Common myeloid progenitor, CD34-positive (primary cell): ENCODE measurements at regions not wholly inside any gene's neighbourhood (a gene's known extent, or its start where the extent isn't known, plus 50 kb on each side); places are given as distances from the start of the nearest gene placed in this dataset.

Source experiments
- CTCF ChIA-PET: fragments of 350-600 bp; sonication (Branson Sonifier 250); formaldehyde crosslinking; loops from one replicate; lab custom pipeline; 2021; ENCODE audit warnings: antibody characterized with exemption; lab: Charles Lee
- POLR2A ChIA-PET: fragments of 350-600 bp; sonication (Branson Sonifier 250); formaldehyde crosslinking; loops from one replicate; lab custom pipeline; 2021; ENCODE audit warnings: antibody characterized with exemption; lab: Charles Lee
- DNase-seq, 3 donors: peaks; one replicate each; pipeline versions ENCODE4 v3.0.0 to v3.0.0-alpha.2; 2013
- H3K27ac ChIP-seq, 2 experiments: 1 replicate in 1 of 2; 2 replicates in 1 of 2; pipeline ENCODE4 v1.7.0; 2013; ENCODE audit warnings: inconsistent platforms in 2 of 2, low read length in 2 of 2, mild to moderate bottlenecking in 2 of 2, low read depth in 1 of 2, moderate library complexity in 1 of 2; ENCODE audit not compliant: severe bottlenecking in 2 of 2, insufficient read depth in 1 of 2, poor library complexity in 1 of 2
- H3K27me3 ChIP-seq, 5 experiments: replicated peaks in 2 of 5; 1 replicate in 3 of 5; 2 replicates in 2 of 5; pipeline versions ENCODE4 v1.6.1 to v1.7.0; 2013; ENCODE audit warnings: low read length in 4 of 5, mild to moderate bottlenecking in 2 of 5, moderate library complexity in 2 of 5, inconsistent platforms in 1 of 5; ENCODE audit not compliant: insufficient read depth in 5 of 5, control insufficient read depth in 4 of 5
- H3K36me3 ChIP-seq, 4 experiments: 1 replicate in 2 of 4; 2 replicates in 2 of 4; pipeline versions ENCODE4 v1.6.1 to v1.7.0; 2013; ENCODE audit warnings: low read length in 3 of 4, control low read depth in 1 of 4, mild to moderate bottlenecking in 1 of 4; ENCODE audit not compliant: control insufficient read depth in 4 of 4, insufficient read depth in 4 of 4
- H3K4me1 ChIP-seq, 4 experiments: 1 replicate in 3 of 4; 2 replicates in 1 of 4; pipeline versions ENCODE4 v1.6.1 to v1.7.1; 2013; ENCODE audit warnings: low read length in 3 of 4, mild to moderate bottlenecking in 3 of 4, control low read depth in 1 of 4, inconsistent platforms in 1 of 4, moderate library complexity in 1 of 4; ENCODE audit not compliant: control insufficient read depth in 4 of 4, insufficient read depth in 4 of 4; ENCODE audit errors: control extremely low read depth in 1 of 4
- H3K4me3 ChIP-seq, 7 experiments: 1 replicate in 4 of 7; 2 replicates in 3 of 7; pipeline versions ENCODE4 v1.5.1 to v1.7.0; 2013; ENCODE audit warnings: mild to moderate bottlenecking in 7 of 7, low read length in 6 of 7, moderate library complexity in 6 of 7, inconsistent platforms in 2 of 7, low read depth in 2 of 7, control low read depth in 1 of 7; ENCODE audit not compliant: insufficient read depth in 4 of 7, control insufficient read depth in 1 of 7; ENCODE audit errors: extremely low read depth in 1 of 7
- H3K9me3 ChIP-seq, 5 experiments: 1 replicate in 4 of 5; 2 replicates in 1 of 5; pipeline versions ENCODE4 v1.6.1 to v1.7.1; 2013; ENCODE audit warnings: low read length in 4 of 5, mild to moderate bottlenecking in 2 of 5, inconsistent platforms in 1 of 5, low read depth in 1 of 5, moderate library complexity in 1 of 5; ENCODE audit not compliant: control insufficient read depth in 4 of 5, insufficient read depth in 2 of 5; ENCODE audit errors: control extremely low read depth in 1 of 5
- WGBS: methylation state at CpG from one replicate; pipeline ENCODE4 v1.1.5; 2013; ENCODE audit not compliant: insufficient coverage; 5-methylcytosine and 5-hydroxymethylcytosine counted together

DNA sequence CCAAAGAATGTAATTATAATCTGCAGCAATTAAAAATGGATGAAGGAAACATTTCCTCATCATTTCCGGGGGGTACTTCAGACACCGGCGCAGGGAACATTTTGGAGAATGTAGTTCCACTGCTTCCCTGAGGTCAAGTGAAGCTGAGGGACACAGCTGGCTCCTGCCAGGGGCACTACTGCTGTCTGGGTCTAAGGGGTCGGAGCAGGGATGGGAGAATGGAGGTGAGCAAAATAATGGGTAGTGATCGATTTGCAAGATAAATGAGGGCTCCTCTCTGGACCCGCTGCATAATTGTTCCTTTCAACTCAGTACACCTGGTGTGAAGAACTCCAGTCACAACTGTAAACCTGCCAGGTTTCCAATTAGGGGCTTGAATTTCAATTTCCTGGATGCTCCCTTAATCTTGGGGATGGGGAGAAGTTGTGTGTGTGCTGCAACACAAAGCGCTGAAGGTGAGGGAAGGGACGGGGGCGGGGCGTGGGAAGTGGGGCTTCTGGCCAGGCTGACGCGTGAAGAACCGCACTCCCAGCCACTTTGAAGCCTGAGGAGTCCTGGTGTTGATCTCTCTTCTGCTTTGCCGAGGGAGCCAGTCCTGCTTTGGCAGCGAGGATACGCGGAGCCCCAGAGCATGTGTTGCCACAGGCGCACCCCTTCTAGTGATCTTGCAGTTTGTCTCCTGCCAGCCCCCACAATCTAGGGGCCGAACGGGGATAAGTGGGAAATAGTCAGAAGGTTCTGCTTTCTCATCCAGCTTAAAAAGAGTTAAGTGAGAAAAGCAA lies 57.9 kb upstream of the PCDH8 start:
- WGBS = 41% methylated on average over 12 of the region's 20 CpGs
- H3K27me3 ChIP-seq = peaks cover 0 to 22% (median 14%) of the 10 kb centered on the region in 5 experiments
- CTCF ChIA-PET = interaction anchor here (0.6 to 0.8 kb wide), 2 partner anchors 25 to 59 kb away, joined by 3 to 4 read pairs; no protein-coding TSS in a partner anchor
- peak in 2 of 3 donors; percentile 7 to 17 for DNase-seq
- POLR2A ChIA-PET = no interaction called here
- H3K36me3 ChIP-seq = no peaks in the 10 kb centered on the region
- H3K4me3 ChIP-seq = no peak overlapping the region
- H3K4me1 ChIP-seq = no peaks in the 10 kb centered on the region
- H3K27ac ChIP-seq = no peak overlapping the region
- H3K9me3 ChIP-seq = no peaks in the 10 kb centered on the region

DNA sequence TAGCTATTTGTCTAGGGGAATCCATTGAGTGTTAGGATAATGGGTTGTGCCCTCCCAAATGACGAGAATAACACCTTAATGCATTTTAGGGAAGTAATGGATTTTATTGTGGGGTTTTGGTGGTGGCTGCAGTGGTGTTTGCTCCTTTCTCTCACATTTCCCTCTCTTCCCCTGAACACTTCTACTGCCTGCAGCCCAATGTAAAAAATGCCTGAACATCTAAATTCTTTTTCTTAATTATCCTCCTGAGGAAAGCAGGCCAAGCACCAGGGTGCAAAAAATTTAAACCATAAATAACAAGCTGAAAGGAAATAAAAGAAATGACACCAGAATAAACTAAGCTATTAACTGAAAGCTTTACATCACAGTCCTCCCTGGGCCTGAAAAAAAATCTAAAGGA lies 57.3 kb upstream of the PCDH8 start:
- Histone ChIP-seq H3K4me1 (no peaks in the 10 kb centered on the region), H3K27me3 (peaks cover 0 to 22% (median 14%) of the 10 kb centered on the region in 5 experiments), H3K9me3 (no peaks in the 10 kb centered on the region), H3K27ac (no peak overlapping the region), H3K36me3 (no peaks in the 10 kb centered on the region), H3K4me3 (no peak overlapping the region)
- CTCF ChIA-PET = interaction anchor here (0.8 kb wide), 1 partner anchor 58 kb away, joined by 3 read pairs; no protein-coding TSS in a partner anchor
- WGBS = no CpG with 5 or more reads among the region's 1 CpG
- no peak for DNase-seq
- POLR2A ChIA-PET = no interaction called here

DNA sequence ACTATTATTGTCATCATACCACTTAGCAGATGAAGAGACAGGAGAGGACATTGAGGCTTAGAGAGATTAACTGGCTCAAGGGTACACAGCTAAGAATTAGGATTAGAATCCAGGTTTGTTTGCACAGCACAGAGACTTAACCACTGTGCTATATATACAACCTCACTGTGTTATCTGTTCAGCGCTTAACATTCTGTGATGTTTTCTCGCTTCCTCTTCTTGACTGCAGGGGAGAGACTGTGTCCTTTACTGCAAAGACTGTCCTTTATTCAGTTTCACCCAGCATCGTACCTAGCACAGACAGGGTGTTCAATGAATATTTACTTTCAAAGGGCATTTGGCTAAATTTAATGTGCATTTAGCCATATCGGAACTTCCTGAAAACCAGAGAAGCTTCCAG lies 54.9 kb upstream of the PCDH8 start:
- POLR2A ChIA-PET = no interaction called here
- no peak overlapping the region for H3K27ac ChIP-seq
- H3K27me3 ChIP-seq = peaks cover 0 to 20% (median 7%) of the 10 kb centered on the region in 5 experiments
- no peaks in the 10 kb centered on the region for H3K36me3 ChIP-seq
- CTCF ChIA-PET = no interaction called here
- no peak overlapping the region for H3K4me3 ChIP-seq
- H3K4me1 ChIP-seq = no peaks in the 10 kb centered on the region
- no peaks in the 10 kb centered on the region for H3K9me3 ChIP-seq
- 100% methylated on average over 1 of the region's 4 CpGs for WGBS
- DNase-seq = no peak

DNA sequence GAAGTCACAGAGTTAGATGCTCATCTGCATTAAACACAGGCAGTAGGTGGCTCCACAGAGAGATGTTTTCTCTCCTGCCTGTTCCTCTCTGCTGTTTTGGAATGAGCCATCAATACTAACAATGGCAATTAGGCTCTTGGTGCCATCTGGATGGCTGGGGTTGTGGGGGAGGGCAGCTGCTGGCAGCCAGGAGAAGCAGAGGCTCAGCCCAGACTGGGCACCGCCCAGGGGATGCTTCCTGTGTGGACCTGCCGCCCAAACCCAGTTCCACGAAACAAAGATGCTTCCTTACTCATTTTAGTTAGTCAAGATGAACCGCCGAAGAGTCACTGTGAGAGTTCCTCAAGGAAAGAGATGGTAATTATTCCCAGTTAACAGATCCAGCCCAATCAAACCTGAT lies 50.8 kb upstream of the PCDH8 start:
- 98% methylated on average over 5 of the region's 5 CpGs for WGBS
- CTCF ChIA-PET = no interaction called here

More for the DNA sequence above, 50.8 kb upstream of the PCDH8 start:
- Histone ChIP-seq H3K4me1 (no peaks in the 10 kb centered on the region), H3K27me3 (peaks cover 0 to 4% (median 0%) of the 10 kb centered on the region in 5 experiments), H3K36me3 (no peaks in the 10 kb centered on the region), H3K27ac (no peak overlapping the region), H3K4me3 (no peak overlapping the region), H3K9me3 (no peaks in the 10 kb centered on the region)
- POLR2A ChIA-PET = no interaction called here
- DNase-seq = no peak
